ENCODE measurements at regions not wholly inside any gene's neighbourhood (a gene's known extent, or its start where the extent isn't known, plus 50 kb on each side); places are given as distances from the start of the nearest gene placed in this dataset.

- H3K9me3 ChIP-seq (ENCODE audit: control insufficient read depth, low read length): no peaks in the 10 kb centered on the region
- no peak overlapping the region for H3K27ac ChIP-seq (ENCODE audit: low read length)
- no peaks in the 10 kb centered on the region for H3K27me3 ChIP-seq (ENCODE audit: control insufficient read depth, insufficient read depth)
- ATAC-seq (no peak), DNase-seq (no peak)
- peaks cover 3% of the 10 kb centered on the region for H3K4me1 ChIP-seq (ENCODE audit: control insufficient read depth, insufficient read depth, low read length)
- no peak overlapping the region for H3K4me3 ChIP-seq (ENCODE audit: low read length)
- 38% methylated on average over 2 of the region's 2 CpGs for WGBS
- intact Hi-C loops (cut with DNase I): no loop called here
Observed at GRCh38 chr4:108361446-108361820, 192.7 kb upstream of the LEF1 start.

- intact Hi-C loops (cut with DNase I): no loop called here
- Histone ChIP-seq H3K27ac (ENCODE audit: low read length) (no peak overlapping the region), H3K27me3 (ENCODE audit: control insufficient read depth, insufficient read depth) (no peaks in the 10 kb centered on the region), H3K4me1 (ENCODE audit: control insufficient read depth, insufficient read depth, low read length) (peaks cover 3% of the 10 kb centered on the region), H3K9me3 (ENCODE audit: control insufficient read depth, low read length) (no peaks in the 10 kb centered on the region), H3K4me3 (ENCODE audit: low read length) (no peak overlapping the region)
- peak in 1 of 2 donors; percentile 47 for ATAC-seq
- 32% methylated on average over 12 of the region's 12 CpGs for WGBS
- peak in 2 of 3 donors; percentile 28 to 29 for DNase-seq
Observed at GRCh38 chr4:108360754-108361445, 192.2 kb upstream of the LEF1 start.

- Histone ChIP-seq H3K4me1 (ENCODE audit: control insufficient read depth, insufficient read depth, low read length) (peaks cover 3% of the 10 kb centered on the region), H3K27ac (ENCODE audit: low read length) (no peak overlapping the region), H3K4me3 (ENCODE audit: low read length) (no peak overlapping the region), H3K27me3 (ENCODE audit: control insufficient read depth, insufficient read depth) (no peaks in the 10 kb centered on the region), H3K9me3 (ENCODE audit: control insufficient read depth, low read length) (no peaks in the 10 kb centered on the region)
- ATAC-seq (no peak), DNase-seq (no peak)
- intact Hi-C loops (cut with DNase I): no loop called here
- 53% methylated on average over 10 of the region's 10 CpGs for WGBS
Observed at GRCh38 chr4:108359986-108360681, 191.4 kb upstream of the LEF1 start.

GRCh38 chr4:108359130-108359985, 190.6 kb upstream of the LEF1 start:
- Histone ChIP-seq H3K4me3 (ENCODE audit: low read length) (no peak overlapping the region), H3K27me3 (ENCODE audit: control insufficient read depth, insufficient read depth) (no peaks in the 10 kb centered on the region), H3K4me1 (ENCODE audit: control insufficient read depth, insufficient read depth, low read length) (peaks cover 3% of the 10 kb centered on the region), H3K9me3 (ENCODE audit: control insufficient read depth, low read length) (no peaks in the 10 kb centered on the region), H3K27ac (ENCODE audit: low read length) (no peak overlapping the region)
- intact Hi-C loops (cut with DNase I): no loop called here
- ATAC-seq (no peak), DNase-seq (no peak)
- 91% methylated on average over 5 of the region's 5 CpGs for WGBS

- H3K27me3 ChIP-seq (ENCODE audit: control insufficient read depth, insufficient read depth): no peaks in the 10 kb centered on the region
- intact Hi-C loops (cut with DNase I): no loop called here
- no peak overlapping the region for H3K4me3 ChIP-seq (ENCODE audit: low read length)
- peaks cover 3% of the 10 kb centered on the region for H3K4me1 ChIP-seq (ENCODE audit: control insufficient read depth, insufficient read depth, low read length)
- H3K9me3 ChIP-seq (ENCODE audit: control insufficient read depth, low read length): no peaks in the 10 kb centered on the region
- no peak for ATAC-seq
- no peak overlapping the region for H3K27ac ChIP-seq (ENCODE audit: low read length)
- no peak for DNase-seq
- WGBS: 65% methylated on average over 7 of the region's 7 CpGs
Observed at GRCh38 chr4:108355902-108356535, 187.3 kb upstream of the LEF1 start.

GRCh38 chr4:108355186-108355901, 186.6 kb upstream of the LEF1 start:
- H3K4me1 ChIP-seq (ENCODE audit: control insufficient read depth, insufficient read depth, low read length): no peaks in the 10 kb centered on the region
- intact Hi-C loops (cut with DNase I): no loop called here
- no peak for DNase-seq

GRCh38 chr4:108352664-108353308, 184.1 kb upstream of the LEF1 start:
- DNase-seq: no peak
- no peak overlapping the region for H3K4me3 ChIP-seq (ENCODE audit: low read length)
- intact Hi-C loops (cut with DNase I): no loop called here
- no peaks in the 10 kb centered on the region for H3K9me3 ChIP-seq (ENCODE audit: control insufficient read depth, low read length)
- no peaks in the 10 kb centered on the region for H3K4me1 ChIP-seq (ENCODE audit: control insufficient read depth, insufficient read depth, low read length)
- no peak overlapping the region for H3K27ac ChIP-seq (ENCODE audit: low read length)
- ATAC-seq: no peak
- WGBS: 59% methylated on average over 6 of the region's 6 CpGs
- H3K27me3 ChIP-seq (ENCODE audit: control insufficient read depth, insufficient read depth): no peaks in the 10 kb centered on the region

More at GRCh38 chr4:108355186-108355901, 186.6 kb upstream of the LEF1 start:
- no peaks in the 10 kb centered on the region for H3K27me3 ChIP-seq (ENCODE audit: control insufficient read depth, insufficient read depth)
- no peak overlapping the region for H3K27ac ChIP-seq (ENCODE audit: low read length)
- WGBS: 50% methylated on average over 4 of the region's 4 CpGs
- peak in 1 of 2 donors; percentile 33 for ATAC-seq
- no peak overlapping the region for H3K4me3 ChIP-seq (ENCODE audit: low read length)
- H3K9me3 ChIP-seq (ENCODE audit: control insufficient read depth, low read length): no peaks in the 10 kb centered on the region

GRCh38 chr4:108351791-108352190, 183.1 kb upstream of the LEF1 start:
- H3K9me3 ChIP-seq (ENCODE audit: control insufficient read depth, low read length): no peaks in the 10 kb centered on the region
- H3K4me1 ChIP-seq (ENCODE audit: control insufficient read depth, insufficient read depth, low read length): no peaks in the 10 kb centered on the region
- H3K4me3 ChIP-seq (ENCODE audit: low read length): no peak overlapping the region
- WGBS: 23% methylated on average over 1 of the region's 1 CpG
- H3K27ac ChIP-seq (ENCODE audit: low read length): no peak overlapping the region
- ATAC-seq (peak in 1 of 2 donors; percentile 62), DNase-seq (no peak)
- intact Hi-C loops (cut with DNase I): no loop called here
- H3K27me3 ChIP-seq (ENCODE audit: control insufficient read depth, insufficient read depth): no peaks in the 10 kb centered on the region

GRCh38 chr4:108350332-108350731, 181.6 kb upstream of the LEF1 start:
- Histone ChIP-seq H3K4me1 (ENCODE audit: control insufficient read depth, insufficient read depth, low read length) (no peaks in the 10 kb centered on the region), H3K27me3 (ENCODE audit: control insufficient read depth, insufficient read depth) (no peaks in the 10 kb centered on the region), H3K9me3 (ENCODE audit: control insufficient read depth, low read length) (no peaks in the 10 kb centered on the region), H3K4me3 (ENCODE audit: low read length) (no peak overlapping the region), H3K27ac (ENCODE audit: low read length) (no peak overlapping the region)
- intact Hi-C loops (cut with DNase I): no loop called here
- WGBS: 62% methylated on average over 14 of the region's 14 CpGs
- DNase-seq (peak in 1 of 3 donors; percentile 34), ATAC-seq (no peak)

- no peak overlapping the region for H3K27ac ChIP-seq (ENCODE audit: low read length)
- ATAC-seq (no peak), DNase-seq (no peak)
- no peaks in the 10 kb centered on the region for H3K4me1 ChIP-seq (ENCODE audit: control insufficient read depth, insufficient read depth, low read length)
- intact Hi-C loops (cut with DNase I): no loop called here
- H3K4me3 ChIP-seq (ENCODE audit: low read length): no peak overlapping the region
- H3K27me3 ChIP-seq (ENCODE audit: control insufficient read depth, insufficient read depth): no peaks in the 10 kb centered on the region
- no peaks in the 10 kb centered on the region for H3K9me3 ChIP-seq (ENCODE audit: control insufficient read depth, low read length)
- 98% methylated on average over 1 of the region's 1 CpG for WGBS
Observed at GRCh38 chr4:108346818-108347210, 178.1 kb upstream of the LEF1 start.

Measured in right cardiac atrium (tissue), 5 donors.